Ovary (tissue), 3 donors: ENCODE measurements at regions not wholly inside any gene's neighbourhood (a gene's known extent, or its start where the extent isn't known, plus 50 kb on each side); places are given as distances from the start of the nearest gene placed in this dataset.

Experiments
- CTCF ChIP-seq, 3 donors: fragments of 450-650 bp in 2 of 3; fragments of 200-600 bp in 1 of 3; IDR thresholded peaks; one replicate each; pipeline versions ENCODE4 v1.5.1 to v1.8.0; 2016 to 2022; ENCODE audit warnings: antibody characterized with exemption in 3 of 3, mild to moderate bottlenecking in 1 of 3
- EP300 ChIP-seq: sonication (generic); formaldehyde crosslinking; IDR thresholded peaks from one replicate; pipeline ENCODE4 v1.6.1; 2017; ENCODE audit warnings: antibody characterized with exemption
- POLR2A ChIP-seq: fragments of 450-650 bp; IDR thresholded peaks from one replicate; pipeline ENCODE4 v1.6.1; 2017; ENCODE audit warnings: antibody characterized with exemption, mild to moderate bottlenecking, moderate library complexity
- donor health status: DM: no; HTN: no; CAD: no.

GRCh38 chr3:164468055-164468454 lies 610.2 kb downstream of the SI start:
- TF ChIP-seq CTCF (IDR thresholded peaks at IDR 0.05) (no peak), POLR2A (no peak), EP300 (no peak)
